SK-N-SH (cell line): ENCODE measurements at regions not wholly inside any gene's neighbourhood (a gene's known extent, or its start where the extent isn't known, plus 50 kb on each side); places are given as distances from the start of the nearest gene placed in this dataset.

ENCODE experiments used
- CTCF ChIA-PET: fragments of 300-600, 350-600 bp; formaldehyde crosslinking; extraction: SDS; loops from one replicate; lab custom pipeline; 2021; lab: Yijun Ruan, JAX
- POLR2A ChIA-PET: fragments of 350-600 bp; sonication (Branson Sonifier 250); formaldehyde crosslinking; extraction: SDS; loops from one replicate; lab custom pipeline; 2020; ENCODE audit warnings: antibody characterized with exemption, inconsistent platforms; lab: Yijun Ruan, JAX
- DNase-seq: peaks from one replicate; pipeline ENCODE4 v3.0.0; 2012
- H2AFZ ChIP-seq: fragments of 200-600 bp; sonication (generic); 2 replicates; pipeline ENCODE4 v1.8.1; 2016; ENCODE audit warnings: antibody characterized with exemption, mild to moderate bottlenecking, low read depth
- H3F3A ChIP-seq: fragments of 200-600 bp; sonication (generic); replicated peaks from 2 replicates; pipeline ENCODE3; 2016; ENCODE audit warnings: antibody characterized with exemption, mild to moderate bottlenecking; ENCODE audit not compliant: insufficient read depth
- H3K27ac ChIP-seq, 2 experiments: fragments of 200-500 bp in 1 of 2; fragments of 200-600 bp in 1 of 2; sonication (Bioruptor generic) in 1 of 2; sonication (generic), shearing (Covaris generic) in 1 of 2; 2 replicates each; pipeline versions ENCODE4 v1.5.1 to v1.6.1; 2014 to 2016; ENCODE audit warnings: low read depth in 2 of 2, inconsistent platforms in 1 of 2, low read length in 1 of 2, mild to moderate bottlenecking in 1 of 2, mixed read lengths in 1 of 2
- H3K27me3 ChIP-seq: fragments of 200-600 bp; sonication (generic), shearing (Covaris generic); 2 replicates; pipeline ENCODE4 v1.6.1; 2016; ENCODE audit warnings: mixed run types; ENCODE audit not compliant: insufficient read depth
- H3K36me3 ChIP-seq, 2 experiments: fragments of 200-500 bp in 1 of 2; fragments of 200-600 bp in 1 of 2; sonication (Bioruptor generic) in 1 of 2; sonication (generic) in 1 of 2; replicated peaks in 1 of 2; 2 replicates each; pipeline versions ENCODE3 to v1.5.1; 2014 to 2016; ENCODE audit warnings: low read length in 1 of 2, mild to moderate bottlenecking in 1 of 2; ENCODE audit not compliant: insufficient read depth in 2 of 2, control insufficient read depth in 1 of 2
- H3K4me1 ChIP-seq, 2 experiments: fragments of 200-500 bp in 1 of 2; fragments of 200-600 bp in 1 of 2; sonication (Bioruptor generic) in 1 of 2; sonication (generic), shearing (Covaris generic) in 1 of 2; 2 replicates each; pipeline versions ENCODE4 v1.5.1 to v1.6.1; 2014 to 2016; ENCODE audit warnings: low read depth in 1 of 2, low read length in 1 of 2, mixed run types in 1 of 2; ENCODE audit not compliant: insufficient read depth in 2 of 2, control insufficient read depth in 1 of 2
- H3K4me2 ChIP-seq: fragments of 200-600 bp; sonication (generic), shearing (Covaris generic); 2 replicates; pipeline ENCODE4 v1.6.1; 2017; ENCODE audit warnings: mixed run types
- H3K4me3 ChIP-seq, 2 experiments: fragments of 200-500 bp in 1 of 2; fragments of 200-600 bp in 1 of 2; sonication (Bioruptor generic) in 1 of 2; sonication (generic), shearing (Covaris generic) in 1 of 2; 2 replicates each; pipeline versions ENCODE4 v1.5.1 to v1.8.1; 2014 to 2016; ENCODE audit warnings: low read depth in 2 of 2, inconsistent platforms in 1 of 2, low read length in 1 of 2, mild to moderate bottlenecking in 1 of 2, mixed read lengths in 1 of 2, moderate library complexity in 1 of 2
- H3K79me2 ChIP-seq: fragments of 200-600 bp; sonication (generic); 2 replicates; pipeline ENCODE4 v1.8.1; 2017; ENCODE audit warnings: mild to moderate bottlenecking; ENCODE audit not compliant: insufficient read depth
- H3K9ac ChIP-seq: fragments of 200-600 bp; sonication (generic); 2 replicates; pipeline ENCODE4 v1.6.1; 2017; ENCODE audit warnings: mixed run types
- H3K9me2 ChIP-seq: fragments of 200-600 bp; sonication (generic); 2 replicates; pipeline ENCODE4 v1.6.1; 2017; ENCODE audit warnings: mixed run types
- H3K9me3 ChIP-seq: fragments of 200-600 bp; sonication (generic); 2 replicates; pipeline ENCODE4 v1.6.1; 2017; ENCODE audit warnings: mixed run types, mild to moderate bottlenecking, moderate library complexity
- H4K20me1 ChIP-seq: fragments of 200-600 bp; sonication (generic); 2 replicates; pipeline ENCODE4 v1.6.1; 2017; ENCODE audit warnings: mild to moderate bottlenecking, mixed run types; ENCODE audit not compliant: insufficient read depth
- CHD2 ChIP-seq: fragments of 150-350 bp; IDR thresholded peaks from 2 replicates; pipeline ENCODE4 v1.6.1; 2018; ENCODE audit warnings: low read length; ENCODE audit not compliant: partially characterized antibody
- ELF1 ChIP-seq: IDR thresholded peaks from 2 replicates; pipeline ENCODE4 v1.4.0; 2012
- EZH2phosphoT487 ChIP-seq: fragments of 200-600 bp; sonication (generic); IDR thresholded peaks from 2 replicates; pipeline ENCODE4 v1.6.1; 2017; ENCODE audit warnings: low read depth, mixed run types, mild to moderate bottlenecking, antibody characterized with exemption, moderate library complexity, borderline replicate concordance
- FOSL2 ChIP-seq: IDR thresholded peaks from 2 replicates; pipeline ENCODE4 v1.4.0; 2012; ENCODE audit warnings: low read depth, mild to moderate bottlenecking, moderate library complexity, borderline replicate concordance
- FOXJ3 ChIP-seq: sonication (generic); formaldehyde crosslinking; IDR thresholded peaks from 2 replicates; pipeline ENCODE4 v1.5.1; 2020; ENCODE audit warnings: mild to moderate bottlenecking, missing genetic modification reagents
- FOXM1 ChIP-seq: IDR thresholded peaks from 2 replicates; pipeline ENCODE4 v1.4.0; 2012; ENCODE audit warnings: low read depth, mild to moderate bottlenecking
- MAX ChIP-seq: IDR thresholded peaks from 2 replicates; pipeline ENCODE4 v1.4.0; 2012; ENCODE audit warnings: low read depth
- MXI1 ChIP-seq: IDR thresholded peaks from 2 replicates; pipeline ENCODE4 v1.6.1; 2012; ENCODE audit warnings: mild to moderate bottlenecking, low read depth, low read length, improper control_type of control experiment
- NFIC ChIP-seq: IDR thresholded peaks from 2 replicates; pipeline ENCODE4 v1.4.0; 2012; ENCODE audit warnings: borderline replicate concordance
- RAD21 ChIP-seq: IDR thresholded peaks from 2 replicates; pipeline ENCODE4 v1.6.1; 2012; ENCODE audit warnings: mild to moderate bottlenecking, low read length
- RCOR1 ChIP-seq: fragments of 150-350 bp; IDR thresholded peaks from 2 replicates; pipeline ENCODE4 v1.6.1; 2017; ENCODE audit warnings: antibody characterized with exemption, low read length
- REST ChIP-seq: IDR thresholded peaks from 2 replicates; pipeline ENCODE4 v1.6.1; 2012; ENCODE audit warnings: mild to moderate bottlenecking, low read depth, low read length, moderate library complexity
- RFX5 ChIP-seq: IDR thresholded peaks from 2 replicates; pipeline ENCODE4 v1.6.1; 2012; ENCODE audit warnings: mild to moderate bottlenecking, improper control_type of control experiment, low read length
- RXRA ChIP-seq: IDR thresholded peaks from 2 replicates; pipeline ENCODE4 v1.4.0; 2012; ENCODE audit warnings: low read depth, mild to moderate bottlenecking, borderline replicate concordance
- SIN3A ChIP-seq: IDR thresholded peaks from 2 replicates; pipeline ENCODE4 v1.6.1; 2012; ENCODE audit warnings: low read depth, mild to moderate bottlenecking, low read length, moderate library complexity, borderline replicate concordance
- SMC3 ChIP-seq: IDR thresholded peaks from 2 replicates; pipeline ENCODE4 v1.6.1; 2012; ENCODE audit warnings: low read depth, low read length, improper control_type of control experiment
- TEAD4 ChIP-seq: IDR thresholded peaks from 2 replicates; pipeline ENCODE4 v1.4.0; 2012; ENCODE audit warnings: mild to moderate bottlenecking, borderline replicate concordance; ENCODE audit not compliant: insufficient read depth
- WGBS: methylation state at CpG from one replicate; pipeline ENCODE4 v1.1.6; 2017; ENCODE audit warnings: low lambda C conversion rate; 5-methylcytosine and 5-hydroxymethylcytosine counted together

GRCh38 chr18:46419391-46420141, 237.5 kb downstream of the LOXHD1 start (continued):
- TF ChIP-seq REST = no peak
- TF ChIP-seq MXI1 = no peak; the same call in 1 of the 2 replicates
- TF ChIP-seq TEAD4 = no peak
- TF ChIP-seq RCOR1 = 0 out of 2 replicates have a peak, but pooled peaks have one; percentile 25
- TF ChIP-seq RAD21 = 0 out of 2 replicates have a peak, but pooled peaks have one; percentile 20
- TF ChIP-seq EZH2phosphoT487 = no peak

GRCh38 chr18:46421973-46422551, 235.0 kb downstream of the LOXHD1 start:
- Histone ChIP-seq H3K4me2 (no peak overlapping the region), H3K27me3 (no peaks in the 10 kb centered on the region)
- CTCF ChIA-PET = interaction anchor here (0.8 to 2.3 kb wide), 3 partner anchors 44 to 141 kb away, joined by 3 to 9 read pairs (median 3); no protein-coding TSS in a partner anchor
- TF ChIP-seq ELF1 (no peak), RAD21 (no peak), MXI1 (no peak), CHD2 (no peak)
- TF ChIP-seq, all 33 proteins: peak for 0
- Histone ChIP-seq H3F3A (no peaks in the 10 kb centered on the region), H3K4me3 (no peak overlapping the region), H3K9ac (no peak overlapping the region), H3K36me3 (no peaks in the 10 kb centered on the region), H3K9me2 (no peaks in the 10 kb centered on the region), H2AFZ (no peak overlapping the region), H3K4me1 (peaks cover 0 to 55% of the 10 kb centered on the region in 2 experiments; a peak in 2 of 4 replicates), H4K20me1 (no peaks in the 10 kb centered on the region), H3K9me3 (no peaks in the 10 kb centered on the region), H3K27ac (no peak overlapping the region), H3K79me2 (no peaks in the 10 kb centered on the region)
- POLR2A ChIA-PET = no interaction called here
- 44% methylated on average over 4 of the region's 7 CpGs for whole genome bisulfite sequencing
- no peak for DNase-seq

GRCh38 chr18:46422552-46423055, 234.4 kb downstream of the LOXHD1 start:
- WGBS = 78% methylated on average over 4 of the region's 4 CpGs
- ChIA-PET CTCF (interaction anchor here (1.5 to 2.3 kb wide), 3 partner anchors 44 to 235 kb away, joined by 3 to 9 read pairs (median 3); no protein-coding TSS in a partner anchor), POLR2A (no interaction called here)
- TF ChIP-seq NFIC (no peak), RFX5 (no peak), RAD21 (no peak), CHD2 (no peak), SMC3 (no peak), FOSL2 (no peak), FOXM1 (no peak), TEAD4 (no peak), SIN3A (no peak), RXRA (no peak), FOXJ3 (CRISPR knock-in tag) (no peak), MAX (no peak)

More at GRCh38 chr18:46422552-46423055, 234.4 kb downstream of the LOXHD1 start:
- peaks cover 0 to 60% of the 10 kb centered on the region in 2 experiments; a peak in 2 of 4 replicates for H3K4me1 ChIP-seq
- H3K4me2 ChIP-seq = no peak overlapping the region
- no peak overlapping the region for H3K4me3 ChIP-seq
- no peaks in the 10 kb centered on the region for H3K9me3 ChIP-seq
- no peak for DNase-seq
- no peaks in the 10 kb centered on the region for H4K20me1 ChIP-seq
- no peak overlapping the region for H3K9ac ChIP-seq
- no peaks in the 10 kb centered on the region for H3K27me3 ChIP-seq
- H3K9me2 ChIP-seq = no peaks in the 10 kb centered on the region
- H3F3A ChIP-seq = no peaks in the 10 kb centered on the region
- H2AFZ ChIP-seq = no peak overlapping the region
- no peaks in the 10 kb centered on the region for H3K36me3 ChIP-seq
- no peaks in the 10 kb centered on the region for H3K79me2 ChIP-seq
- no peak overlapping the region for H3K27ac ChIP-seq
